Stromal cell of bone marrow (primary cell): ENCODE measurements at regions not wholly inside any gene's neighbourhood (a gene's known extent, or its start where the extent isn't known, plus 50 kb on each side); places are given as distances from the start of the nearest gene placed in this dataset.

Experiments used
- DNase-seq: peaks from one replicate; pipeline ENCODE4 v3.0.0-alpha.2; 2012; ENCODE audit warnings: low read depth

DNA sequence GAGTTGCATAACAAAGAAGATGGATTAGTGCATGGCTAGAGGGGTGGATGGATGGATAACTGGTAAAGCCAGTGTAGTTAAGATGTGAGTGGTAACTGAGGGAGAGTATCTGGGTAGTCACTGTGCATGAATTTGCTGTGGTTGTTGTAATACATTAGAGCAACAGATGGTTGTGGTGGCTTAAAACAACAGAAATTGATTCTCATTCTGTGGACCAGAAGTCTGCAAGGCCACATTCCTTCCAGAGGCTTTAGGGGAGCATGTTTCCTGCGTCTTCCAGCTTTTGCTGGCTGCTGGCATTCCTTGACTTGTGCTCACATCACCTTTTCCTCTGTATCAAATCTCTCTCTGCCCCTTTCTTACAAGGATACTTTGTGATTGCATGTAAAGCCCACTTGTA lies 155.4 kb downstream of the ASB1 start:
- peak; percentile 21 for DNase-seq

DNA sequence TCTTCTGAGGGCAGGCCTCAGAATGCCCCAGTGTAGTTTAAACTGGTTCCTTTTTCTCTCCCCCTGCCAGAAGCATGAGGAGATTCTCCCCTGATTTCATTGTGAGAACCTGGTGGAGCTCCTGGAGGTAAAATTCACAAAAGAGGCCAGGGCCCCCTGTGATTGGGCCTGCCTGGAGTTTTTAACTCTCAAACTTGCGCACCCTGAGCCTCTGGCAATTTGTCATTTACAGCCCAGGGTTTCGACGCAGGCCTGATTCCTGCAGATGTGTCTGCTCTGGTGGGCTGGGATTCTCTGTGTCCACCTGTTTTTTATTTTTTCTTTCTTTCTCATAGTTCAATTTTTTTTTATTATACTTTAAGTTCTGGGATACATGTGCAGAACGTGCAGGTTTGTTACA lies 157.9 kb downstream of the ASB1 start:
- no peak for DNase-seq

DNA sequence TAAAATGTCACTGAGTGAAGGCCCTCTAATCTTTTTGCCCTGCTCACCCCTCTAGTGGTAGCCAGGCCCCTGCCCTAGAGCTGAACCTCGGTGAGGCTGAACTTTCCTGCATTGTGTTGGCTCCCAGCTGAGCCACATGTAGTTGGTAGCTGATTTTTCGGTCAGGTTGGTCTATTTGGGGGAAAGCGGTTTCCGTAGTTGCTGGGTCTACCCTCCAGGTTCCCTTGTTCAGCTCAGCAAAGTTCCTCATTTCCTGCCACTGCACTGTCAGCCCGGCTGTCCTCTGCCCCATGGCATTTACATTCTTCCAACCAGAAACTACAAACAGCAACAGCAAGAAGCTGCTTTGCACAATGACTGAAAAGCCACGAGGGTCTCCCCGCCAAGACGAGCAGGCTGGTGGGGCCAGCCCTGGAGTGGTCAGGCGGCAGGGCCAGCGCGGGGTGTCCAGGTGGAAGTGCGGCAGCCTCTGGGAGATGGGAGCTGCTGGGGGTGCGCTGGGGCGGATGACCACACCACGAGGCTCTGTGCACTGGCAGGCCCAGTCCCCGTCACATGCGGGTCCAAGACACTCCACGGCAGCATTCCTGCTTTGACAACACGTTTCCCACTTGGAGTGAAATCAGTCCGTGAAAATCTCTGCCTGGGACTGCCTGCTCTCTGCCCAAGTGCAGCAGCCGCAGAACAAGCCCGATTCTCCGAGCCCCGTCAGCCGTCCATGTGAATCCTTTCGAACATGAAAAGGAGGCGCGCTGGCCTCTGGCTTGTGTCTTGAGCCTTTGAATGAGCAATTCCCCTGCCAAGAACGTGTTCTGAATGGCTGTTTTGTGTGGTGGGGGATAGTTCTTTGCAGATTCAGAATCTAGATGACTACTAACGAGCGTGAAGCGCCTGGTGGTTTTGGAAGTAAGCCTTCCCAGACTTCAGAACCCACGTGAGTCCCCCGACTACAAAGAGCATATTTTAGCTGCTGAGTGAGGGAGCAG lies 159.4 kb downstream of the ASB1 start:
- DNase-seq: no peak

DNA sequence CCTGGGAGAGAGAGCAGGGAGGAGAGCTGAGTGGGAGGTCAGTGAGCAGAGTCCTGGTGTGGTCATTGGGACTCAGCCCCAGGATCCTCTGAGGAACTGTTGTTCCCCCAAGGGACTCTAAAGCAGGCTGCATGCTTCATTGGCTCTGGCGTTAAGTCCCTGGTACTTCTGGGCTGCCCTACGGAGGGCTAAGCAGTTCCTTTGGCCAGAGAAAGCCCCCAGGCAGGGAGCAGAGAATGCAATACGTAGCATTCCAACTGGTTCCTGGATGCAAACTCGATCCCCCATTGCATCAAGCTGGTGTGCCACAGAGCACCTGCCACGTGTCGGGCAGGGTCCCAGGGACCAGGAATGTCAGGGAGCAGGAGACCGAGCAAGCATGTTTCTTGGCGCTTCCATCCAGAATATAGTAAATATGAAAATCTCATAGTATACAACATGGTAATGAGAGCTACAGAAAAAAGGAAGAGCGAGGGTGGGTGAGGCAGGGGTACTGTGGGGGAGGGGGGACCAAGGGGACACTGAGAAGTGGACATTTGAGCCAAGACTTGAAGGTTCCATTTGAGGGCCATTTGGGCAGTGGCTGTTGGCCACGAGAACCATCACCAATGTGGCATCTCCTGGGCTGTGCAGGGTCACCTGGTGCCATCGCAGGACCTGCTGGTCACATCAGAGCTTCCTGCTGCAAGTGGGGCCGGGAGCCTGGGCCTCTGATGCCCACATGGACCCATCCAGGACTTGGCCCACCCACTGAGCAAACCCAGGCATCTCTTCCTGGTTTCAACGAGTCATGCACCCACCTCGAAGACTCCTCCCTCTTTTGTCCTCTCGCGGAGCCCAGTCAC lies 160.4 kb downstream of the ASB1 start:
- DNase-seq: no peak

DNA sequence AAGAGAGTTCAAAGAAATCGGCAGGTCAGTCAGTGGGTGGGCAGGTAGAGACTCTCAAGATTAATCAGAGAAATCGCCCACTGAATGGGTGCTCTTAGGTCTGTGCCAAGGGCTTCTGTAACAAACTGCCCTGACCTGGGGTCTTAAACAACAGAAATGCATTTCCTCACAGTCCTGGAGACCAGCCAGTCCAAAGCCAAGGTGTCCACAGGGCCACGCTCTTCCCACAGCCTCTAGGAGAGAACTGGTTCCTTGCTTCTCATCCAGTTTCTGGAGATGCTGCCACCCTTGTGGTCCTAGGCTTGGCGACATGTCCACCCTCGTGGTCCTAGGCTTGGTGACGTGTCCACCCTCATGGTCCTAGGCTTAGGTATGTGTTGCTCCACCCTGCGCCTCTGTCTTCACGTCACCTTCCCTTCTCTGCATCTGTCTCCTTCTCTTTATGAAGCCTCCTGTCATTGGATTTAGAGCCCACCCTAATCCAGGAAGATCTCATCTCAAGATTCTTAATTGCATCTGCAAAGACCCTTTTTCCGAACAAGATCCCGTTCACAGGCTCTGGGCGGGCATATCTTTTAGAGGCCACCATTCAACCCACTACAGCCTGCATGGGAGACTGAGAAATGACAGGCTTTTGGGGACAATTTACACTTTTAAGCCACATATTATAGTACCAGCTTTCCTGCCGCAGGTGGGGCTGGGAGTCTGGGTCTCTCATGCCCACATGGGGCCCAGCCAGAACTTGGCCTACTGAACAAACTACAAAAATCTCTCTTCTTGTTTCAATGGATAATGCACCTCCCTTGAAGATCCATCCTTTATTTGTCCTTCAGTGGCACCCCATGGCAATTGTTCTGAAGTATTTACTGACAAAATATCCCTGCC lies 161.3 kb downstream of the ASB1 start:
- no peak for DNase-seq

DNA sequence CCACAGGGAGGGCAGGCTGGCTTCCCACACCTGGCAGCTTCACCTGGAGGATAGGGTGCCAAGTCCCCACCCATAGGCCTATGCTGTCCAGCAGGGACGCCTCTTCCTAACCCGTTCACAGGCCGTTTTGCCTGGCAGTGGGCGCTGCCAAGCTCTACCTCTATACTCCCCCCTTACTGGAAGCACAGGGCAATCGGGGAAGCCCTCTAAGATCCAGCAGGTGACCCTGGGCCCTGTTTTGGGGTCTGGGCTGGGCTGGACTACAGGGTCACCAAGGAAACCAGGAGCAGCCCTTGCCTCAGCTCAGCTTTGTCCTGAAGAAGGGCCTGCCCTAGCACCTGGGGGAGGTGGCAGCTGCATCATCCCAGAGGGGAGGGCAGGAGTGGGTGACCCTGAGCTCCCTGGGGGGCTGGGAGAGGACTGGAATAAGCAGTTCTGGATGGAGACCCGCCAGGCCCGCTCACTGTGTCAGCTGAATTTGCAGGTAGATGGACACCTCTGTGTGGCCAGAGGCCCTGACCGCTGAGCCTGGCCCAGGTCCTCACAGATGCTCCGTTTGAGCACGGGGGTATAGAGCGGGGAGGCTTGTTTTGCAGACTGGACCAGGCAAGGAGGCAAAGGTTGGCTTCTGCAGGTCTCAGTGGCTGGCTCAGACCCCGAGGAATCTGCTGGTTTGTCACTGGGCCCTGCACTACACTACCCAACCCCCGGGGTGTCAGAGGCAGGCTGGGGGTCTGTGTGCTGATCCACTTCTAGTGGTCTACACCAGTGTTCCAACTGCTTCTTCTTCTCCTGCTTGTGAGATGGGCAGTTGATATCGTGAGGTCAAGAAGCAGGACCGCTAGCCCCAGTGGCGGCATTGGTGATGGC lies 163.1 kb downstream of the ASB1 start:
- DNase-seq: no peak

DNA sequence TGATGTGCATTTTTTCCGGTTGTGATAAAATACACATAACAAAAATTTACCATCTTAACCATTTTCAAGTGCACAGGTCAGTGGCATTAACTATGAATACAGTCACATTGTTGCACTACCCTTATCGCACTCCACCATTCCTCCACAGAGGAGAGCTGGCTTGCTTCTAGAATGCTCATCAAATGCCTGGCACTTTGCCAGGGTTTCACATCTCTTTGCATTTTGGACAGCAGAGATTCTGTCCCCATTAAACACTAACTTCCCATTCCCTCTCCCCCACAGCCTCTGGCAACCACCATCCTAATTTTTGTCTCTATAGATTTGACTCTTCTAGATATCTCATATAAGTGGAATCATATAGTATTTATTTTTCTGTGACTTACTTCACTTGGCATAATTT lies 165.0 kb downstream of the ASB1 start:
- no peak for DNase-seq

DNA sequence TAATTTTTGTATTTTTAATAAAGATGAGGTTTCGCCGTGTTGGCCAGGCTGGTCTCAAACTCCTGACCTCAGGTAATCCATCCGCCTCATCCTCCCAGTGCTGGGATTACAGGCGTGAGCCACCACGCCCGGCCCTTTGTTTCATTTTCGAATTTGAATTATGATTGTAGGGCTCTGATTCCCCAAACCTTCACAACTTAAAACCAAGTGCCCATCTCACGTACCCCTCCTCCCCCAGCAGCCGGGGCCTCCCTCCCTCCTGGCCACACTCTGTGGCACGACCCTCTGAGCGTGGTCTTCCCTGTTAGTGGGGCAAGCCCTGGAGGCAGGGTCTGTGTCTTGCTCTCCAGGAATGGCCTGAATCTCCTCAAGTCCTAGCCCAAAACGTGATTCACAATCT lies 166.5 kb downstream of the ASB1 start:
- no peak for DNase-seq

DNA sequence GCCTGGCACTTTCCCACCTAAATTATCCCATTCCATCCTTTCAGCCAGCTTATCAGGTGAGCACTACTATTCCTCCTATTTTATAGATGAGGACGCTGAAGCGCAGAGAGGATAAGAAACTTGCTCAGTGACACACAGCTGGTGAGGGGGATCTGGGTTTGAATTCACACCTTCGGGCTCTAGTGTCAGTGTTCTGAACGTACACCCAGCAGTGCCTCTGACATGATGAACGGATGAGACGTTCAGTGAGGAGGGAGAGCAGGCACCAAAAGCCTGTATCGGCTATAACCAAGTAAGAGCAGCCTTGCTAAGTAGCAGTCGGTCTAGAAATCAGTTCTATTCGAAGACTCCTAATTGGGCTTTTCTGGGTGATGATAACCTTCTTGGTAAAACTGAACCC lies 167.0 kb downstream of the ASB1 start:
- no peak for DNase-seq

DNA sequence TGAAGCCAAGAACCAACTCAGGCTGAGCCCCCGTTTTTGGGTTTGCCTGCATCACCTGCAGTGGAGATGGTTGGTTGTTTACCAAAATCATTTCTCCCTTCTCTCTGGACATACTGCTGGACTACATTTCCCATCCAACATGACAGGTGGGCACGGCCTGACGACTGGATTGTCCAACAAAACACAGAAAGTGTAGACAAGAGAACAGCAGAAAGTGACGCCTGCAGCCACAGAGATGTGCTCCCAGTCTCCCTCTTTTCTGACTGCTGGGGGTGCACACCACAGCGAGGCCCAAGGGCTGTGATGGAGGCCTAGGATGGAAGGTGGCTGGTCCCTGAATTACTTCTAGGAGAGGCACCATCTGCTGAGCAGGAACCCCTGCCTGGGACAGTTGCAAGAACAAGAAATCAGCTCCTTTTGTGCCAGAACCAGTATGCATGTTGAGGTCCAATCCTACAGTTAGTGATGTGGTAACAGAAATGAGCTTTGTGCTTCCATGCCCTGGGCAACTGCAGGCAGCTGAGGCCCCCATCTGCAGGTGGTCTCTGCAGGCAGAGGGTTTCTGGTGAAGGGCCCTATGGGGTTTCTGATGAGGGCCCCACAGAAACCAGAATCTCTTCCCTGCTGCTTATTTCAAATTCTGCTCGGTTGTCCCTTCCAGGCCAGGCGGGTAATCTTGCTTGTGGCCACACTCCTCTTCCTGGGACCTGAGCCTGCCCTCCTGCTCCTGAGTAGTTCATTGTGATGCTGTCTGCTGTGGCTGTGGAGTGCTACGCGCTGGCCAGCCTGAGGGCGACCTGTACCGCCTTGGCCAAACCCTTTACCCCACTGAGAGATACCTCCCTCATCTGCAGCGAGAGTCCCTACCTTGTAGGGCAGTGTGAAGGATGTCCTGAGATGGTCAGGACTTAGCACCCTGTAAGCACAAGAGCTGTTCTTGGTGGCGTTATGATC lies 168.3 kb downstream of the ASB1 start:
- no peak for DNase-seq

DNA sequence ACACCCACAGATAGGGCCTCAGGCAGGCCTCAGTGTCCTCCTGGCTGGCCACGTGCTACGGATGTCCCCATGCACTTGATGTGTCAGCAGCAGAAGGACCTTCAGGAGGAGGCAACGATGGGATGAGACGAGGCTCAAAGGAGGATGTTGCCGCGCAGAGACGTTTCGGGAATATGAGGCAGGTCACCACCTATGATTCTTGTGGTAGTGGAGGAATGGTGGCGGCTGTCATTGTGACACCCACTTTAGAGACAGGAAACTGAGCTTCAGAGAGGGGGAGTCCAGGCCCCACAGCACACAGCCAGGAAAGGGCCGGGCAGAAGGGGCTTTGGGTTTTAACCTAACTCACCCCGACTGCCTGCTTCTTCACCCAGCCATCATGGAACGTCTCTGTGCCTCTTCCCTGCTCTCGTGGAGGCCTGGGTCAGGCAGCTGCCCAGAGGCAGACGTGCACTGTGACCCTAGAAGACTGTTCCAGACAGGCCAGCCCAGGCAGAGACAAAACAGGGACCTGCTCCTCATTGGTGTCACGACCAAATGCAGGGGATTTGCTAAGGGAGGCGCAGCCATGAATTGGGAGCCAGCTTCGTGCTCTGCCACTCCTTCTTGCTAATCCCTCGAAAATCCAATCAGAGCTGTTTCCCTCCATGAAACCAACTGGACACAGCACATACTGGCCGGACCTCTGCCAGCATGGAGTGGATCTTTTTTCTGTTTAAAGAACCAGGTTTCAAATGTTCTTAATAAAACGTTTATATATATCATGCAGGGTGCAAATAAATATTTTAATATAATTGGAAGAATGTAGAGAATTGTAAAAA lies 169.2 kb downstream of the ASB1 start:
- DNase-seq: no peak

DNA sequence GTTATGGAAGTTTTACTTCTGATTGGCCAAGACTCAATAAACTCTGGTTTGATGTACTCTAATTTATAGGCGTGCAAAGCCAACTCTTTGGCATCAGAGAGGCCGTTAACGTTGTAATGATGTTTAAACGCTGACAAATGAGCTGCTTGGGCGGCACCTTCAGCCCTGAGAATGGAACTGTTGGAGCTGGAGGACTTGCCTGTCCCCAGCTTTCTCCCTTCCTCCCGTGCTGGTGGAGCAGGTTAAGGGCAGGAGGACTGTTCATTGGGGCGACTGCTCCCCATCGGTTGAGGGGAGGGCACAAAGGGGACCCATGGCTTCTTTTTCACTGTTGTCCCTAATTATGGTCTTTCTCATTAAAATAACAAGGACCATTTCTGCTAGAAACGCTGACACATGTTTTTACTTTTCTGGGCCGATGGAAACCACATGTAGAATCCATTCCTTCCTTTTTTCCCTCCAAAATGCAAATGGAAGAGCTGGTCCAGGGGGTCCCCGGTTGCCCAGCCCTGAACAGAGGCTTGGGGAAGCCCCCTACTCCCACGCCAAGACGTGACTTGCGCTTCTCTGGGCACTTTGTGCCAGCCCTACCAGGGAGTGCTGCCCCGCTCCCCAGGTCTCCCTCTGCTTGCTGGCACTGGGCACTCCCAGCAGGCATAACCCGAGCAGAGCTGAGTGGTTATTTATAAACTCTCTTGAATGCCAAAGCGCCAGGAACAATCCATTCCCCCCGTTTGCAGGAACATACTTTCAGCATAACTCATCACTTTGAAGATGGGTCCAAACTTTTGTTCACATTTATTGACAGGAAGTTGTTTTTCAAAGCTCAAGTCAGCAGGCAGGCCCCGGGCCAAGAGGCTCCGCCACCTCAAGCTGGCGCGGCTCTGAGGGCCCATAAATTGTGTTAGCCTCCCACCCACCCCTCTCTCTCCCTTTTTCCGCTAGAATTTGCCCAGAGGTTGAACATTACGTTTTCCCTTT lies 170.1 kb downstream of the ASB1 start:
- peak; percentile 53 for DNase-seq

DNA sequence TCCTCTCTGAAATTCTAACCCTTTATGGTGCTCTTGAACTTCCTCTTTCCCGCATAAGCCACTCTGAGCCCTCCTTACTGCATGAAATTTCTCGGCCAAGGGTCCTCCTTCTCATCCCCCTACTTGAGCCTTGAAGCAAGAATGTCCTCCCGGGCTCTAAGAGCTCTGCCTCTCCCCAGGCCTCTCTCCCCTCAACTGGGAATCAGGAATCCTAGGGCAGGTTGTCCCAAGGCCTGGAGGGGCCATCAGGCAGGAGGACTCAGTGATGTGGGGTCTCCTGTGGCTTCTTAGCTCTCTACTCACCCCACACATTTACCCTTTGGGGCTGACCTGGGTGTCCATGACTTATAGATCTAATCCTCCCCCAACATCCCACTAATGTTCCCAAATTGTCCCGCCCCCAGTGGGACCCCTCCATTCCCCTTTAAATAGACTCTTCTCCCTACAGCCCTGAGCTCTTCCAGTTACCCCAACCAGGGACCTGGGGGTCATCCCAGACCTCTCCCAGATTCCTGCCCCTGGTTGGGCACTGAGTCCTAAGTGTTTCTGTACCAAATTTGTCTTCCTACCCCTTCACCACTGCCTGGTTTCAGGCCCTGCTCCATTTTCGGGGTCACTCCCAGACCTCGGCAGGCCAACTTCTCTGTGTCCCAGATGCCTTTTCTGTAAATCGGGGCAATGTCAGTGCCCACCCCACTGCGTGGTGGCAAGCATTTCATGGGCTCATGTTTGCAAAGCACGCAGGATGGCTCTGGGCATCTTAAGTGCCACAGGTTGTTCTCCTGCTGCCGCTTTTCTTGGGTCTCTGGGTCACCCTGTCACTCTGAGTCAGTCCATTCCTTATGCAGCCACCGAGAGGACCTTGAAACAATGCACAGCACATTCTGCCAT lies 171.2 kb downstream of the ASB1 start:
- no peak for DNase-seq

DNA sequence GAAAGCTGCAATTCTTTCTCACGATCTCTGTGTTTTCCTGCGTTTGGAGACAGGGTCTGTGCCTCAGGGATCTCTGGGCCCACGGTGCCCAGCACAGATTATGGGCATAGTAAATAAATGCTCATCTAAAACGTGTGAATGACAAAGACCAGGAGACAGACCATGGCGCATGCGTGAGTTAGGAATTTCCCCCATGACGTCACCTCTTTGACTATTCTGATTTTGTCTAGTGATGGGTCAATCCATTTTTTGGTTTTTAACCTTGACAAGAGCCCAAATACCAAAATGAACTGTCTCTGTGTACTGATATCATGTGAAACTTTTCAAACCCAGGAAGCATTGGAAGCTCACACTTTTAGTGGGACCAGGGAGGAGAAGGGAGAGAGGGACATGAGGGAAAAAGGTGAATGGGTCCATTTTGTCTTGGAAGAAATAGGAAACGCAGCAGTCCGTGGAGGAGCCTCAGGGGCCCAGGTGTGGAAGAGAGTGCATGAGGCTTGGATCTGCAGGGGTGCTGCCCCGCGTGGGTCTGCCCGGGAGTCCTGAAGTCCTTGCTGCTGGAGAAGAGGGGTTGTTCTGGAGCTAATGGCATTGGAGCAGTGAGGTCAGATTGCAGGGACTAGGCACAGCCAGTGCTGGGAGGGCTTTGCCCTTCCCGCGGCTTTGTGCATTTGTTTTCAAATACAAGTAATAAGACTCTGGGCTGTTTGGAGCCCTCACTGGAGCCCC lies 172.2 kb downstream of the ASB1 start:
- DNase-seq: no peak

DNA sequence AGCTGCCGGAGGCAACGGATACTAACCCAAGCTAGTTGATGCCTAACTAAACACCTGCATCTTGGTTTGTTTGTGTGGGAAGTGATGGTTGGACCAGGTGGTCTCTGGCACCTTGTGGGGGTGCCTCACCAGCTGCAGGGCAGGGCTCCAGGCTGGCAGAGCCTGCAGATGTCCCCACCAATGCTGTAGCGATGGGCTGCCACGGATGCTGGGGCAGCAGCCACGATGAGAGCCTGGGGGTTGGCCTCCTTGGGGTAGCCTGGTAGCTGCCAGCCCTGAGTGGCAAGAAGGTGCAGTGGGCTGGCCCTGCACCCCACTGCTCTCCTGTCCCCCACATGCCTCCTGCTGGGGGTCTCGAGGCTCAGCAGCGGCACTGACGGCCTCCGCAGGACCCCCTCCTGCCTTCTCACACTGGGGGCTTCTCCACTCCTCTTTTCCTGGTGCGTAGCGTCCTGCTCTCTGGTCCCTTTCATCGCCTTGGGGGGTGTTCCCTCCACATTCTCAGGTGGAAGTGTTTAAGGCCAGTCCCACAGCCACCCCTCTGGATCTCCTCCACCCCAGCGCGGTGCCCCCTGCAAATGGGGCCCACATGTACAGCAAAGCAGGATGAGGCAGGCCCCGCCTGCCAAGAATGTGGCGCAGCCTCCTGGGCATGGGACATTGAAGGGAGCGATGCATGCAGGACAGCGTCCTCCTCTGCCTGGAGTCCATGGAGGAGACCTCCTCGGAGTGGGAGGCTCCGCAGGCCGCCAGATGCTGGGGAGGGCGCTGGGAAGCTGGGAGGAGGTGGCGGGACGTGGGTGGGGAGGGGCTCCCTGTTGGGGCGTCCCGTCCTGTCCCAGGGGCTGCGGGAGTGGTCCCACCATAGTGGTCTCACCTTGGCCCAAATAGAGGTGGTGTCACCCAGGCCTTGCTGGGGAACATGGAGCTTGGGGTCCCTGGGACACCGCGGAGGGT lies 173.1 kb downstream of the ASB1 start:
- DNase-seq: no peak
